Epithelial cell of esophagus (primary cell): ENCODE measurements at regions not wholly inside any gene's neighbourhood (a gene's known extent, or its start where the extent isn't known, plus 50 kb on each side); places are given as distances from the start of the nearest gene placed in this dataset.

Source experiments
- DNase-seq: peaks from one replicate; pipeline ENCODE4 v3.0.0; 2010; ENCODE audit warnings: low read depth
- H3K4me3 ChIP-seq: 2 replicates; pipeline ENCODE4 v1.5.1; 2011; ENCODE audit warnings: mild to moderate bottlenecking, low read length, control low read depth
- CTCF ChIP-seq: IDR thresholded peaks from 2 replicates; pipeline ENCODE4 v1.5.1; 2011; ENCODE audit warnings: low read depth, mild to moderate bottlenecking, low read length, control low read depth, inconsistent platforms; ENCODE audit not compliant: insufficient read depth; ENCODE audit errors: missing control alignments

- peak; percentile 96 for TF ChIP-seq CTCF
- DNase-seq: peak; percentile 71
- H3K4me3 ChIP-seq: peak overlapping the region; percentile 36
Observed at GRCh38 chr20:40968816-40969562, 59.6 kb upstream of the TOP1 start.

- DNase-seq: no peak
- peak; percentile 27 for TF ChIP-seq CTCF
- H3K4me3 ChIP-seq: no peak overlapping the region
Observed at GRCh38 chr20:40970218-40970617, 58.4 kb upstream of the TOP1 start.

DNA sequence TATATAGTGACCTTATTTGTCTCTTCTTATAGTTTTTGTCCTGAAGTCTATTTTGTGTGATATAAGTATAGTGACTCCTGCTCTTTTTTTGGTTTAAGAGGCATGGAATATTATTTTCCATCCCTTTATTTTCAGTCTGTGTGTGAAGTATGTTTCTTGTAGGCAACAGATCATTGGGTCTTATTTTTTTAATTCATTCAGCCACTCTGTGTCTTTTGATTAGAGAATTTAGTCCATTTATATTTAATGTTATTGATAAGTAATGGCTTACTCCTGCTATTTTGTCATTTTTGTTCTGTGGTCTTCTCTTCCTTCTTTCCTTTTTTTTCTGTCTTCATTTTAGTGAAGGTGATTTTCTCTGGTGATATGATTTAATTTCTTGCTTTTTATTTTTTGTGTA, 51.4 kb upstream of the TOP1 start:
- no peak overlapping the region for H3K4me3 ChIP-seq
- no peak for DNase-seq
- no peak for TF ChIP-seq CTCF

DNA sequence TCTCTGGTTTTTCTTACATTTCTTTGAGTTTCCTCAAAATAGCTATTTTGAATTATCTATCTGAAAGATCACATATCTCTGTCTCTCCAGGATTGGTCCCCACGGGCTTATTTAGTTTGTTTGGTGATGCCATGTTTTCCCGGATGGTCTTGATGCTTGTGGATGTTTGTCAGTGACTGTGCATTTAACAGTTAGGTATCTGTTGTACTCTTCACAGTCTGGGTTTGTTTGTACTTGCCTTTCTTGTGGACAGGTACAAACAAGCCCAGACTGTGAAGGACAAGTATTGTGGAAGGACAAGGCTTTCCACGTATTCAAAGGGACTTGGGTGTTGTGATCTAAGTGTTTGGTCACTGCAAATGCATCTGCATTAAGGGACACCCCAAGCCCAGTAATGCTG, 49.9 kb upstream of the TOP1 start:
- peak; percentile 96 for DNase-seq
- TF ChIP-seq CTCF: no peak
- H3K4me3 ChIP-seq: no peak overlapping the region
